Stimulated activated CD4-positive, alpha-beta T cell treated with anti-CD3 and anti-CD28 coated beads, Interleukin-4, amount 100 ng/mL, for 48 hours (primary cell): ENCODE measurements at regions not wholly inside any gene's neighbourhood (a gene's known extent, or its start where the extent isn't known, plus 50 kb on each side); places are given as distances from the start of the nearest gene placed in this dataset.
A peak's percentile ranks its signal among the peaks of the same experiment; 100 is the strongest.

Source experiments
- DNase-seq, 2 donors: peaks; one replicate each; pipeline ENCODE4 v3.0.0-alpha.2; 2020; ENCODE audit warnings: low read depth in 2 of 2

DNA sequence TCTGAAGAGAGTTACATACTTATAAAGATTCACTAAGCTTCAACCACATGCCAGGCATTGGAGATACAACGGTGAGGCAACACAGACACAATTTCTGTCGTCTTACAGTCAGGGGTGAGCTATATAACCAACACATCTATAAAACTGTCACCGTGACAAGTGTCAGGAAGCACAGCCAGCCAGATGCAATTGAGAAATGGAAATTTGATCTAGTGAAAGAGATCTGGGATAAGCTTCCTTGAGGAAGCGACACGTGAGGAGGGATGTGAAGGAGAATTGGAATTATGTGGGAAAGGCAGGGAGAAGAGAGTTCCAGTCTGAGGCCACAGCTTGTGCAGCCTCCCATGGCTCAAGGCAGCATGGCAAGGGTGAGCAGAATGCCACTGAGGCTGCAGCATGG, 50.9 kb upstream of the ZNF354B start:
- DNase-seq = no peak

DNA sequence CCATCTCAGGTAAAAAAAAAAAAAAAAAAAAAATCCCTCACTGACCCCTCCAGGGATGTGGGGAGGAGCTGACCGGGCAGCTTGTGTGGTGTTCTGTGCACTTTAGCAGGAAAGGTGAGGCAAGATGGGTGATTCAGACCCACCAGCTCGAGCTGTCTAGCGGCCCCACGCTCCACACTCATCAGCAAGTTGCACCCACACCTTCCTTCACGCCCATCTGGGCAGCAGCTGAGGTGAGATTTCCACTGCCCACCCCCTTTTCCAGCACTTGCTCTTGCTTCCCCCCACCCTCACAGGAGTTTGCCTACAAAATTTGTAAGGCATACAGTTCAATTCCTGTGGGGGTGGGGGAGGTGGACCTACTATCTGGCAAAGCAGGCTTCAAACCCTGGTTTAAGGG, 58.7 kb upstream of the ZNF354B start:
- no peak for DNase-seq

DNA sequence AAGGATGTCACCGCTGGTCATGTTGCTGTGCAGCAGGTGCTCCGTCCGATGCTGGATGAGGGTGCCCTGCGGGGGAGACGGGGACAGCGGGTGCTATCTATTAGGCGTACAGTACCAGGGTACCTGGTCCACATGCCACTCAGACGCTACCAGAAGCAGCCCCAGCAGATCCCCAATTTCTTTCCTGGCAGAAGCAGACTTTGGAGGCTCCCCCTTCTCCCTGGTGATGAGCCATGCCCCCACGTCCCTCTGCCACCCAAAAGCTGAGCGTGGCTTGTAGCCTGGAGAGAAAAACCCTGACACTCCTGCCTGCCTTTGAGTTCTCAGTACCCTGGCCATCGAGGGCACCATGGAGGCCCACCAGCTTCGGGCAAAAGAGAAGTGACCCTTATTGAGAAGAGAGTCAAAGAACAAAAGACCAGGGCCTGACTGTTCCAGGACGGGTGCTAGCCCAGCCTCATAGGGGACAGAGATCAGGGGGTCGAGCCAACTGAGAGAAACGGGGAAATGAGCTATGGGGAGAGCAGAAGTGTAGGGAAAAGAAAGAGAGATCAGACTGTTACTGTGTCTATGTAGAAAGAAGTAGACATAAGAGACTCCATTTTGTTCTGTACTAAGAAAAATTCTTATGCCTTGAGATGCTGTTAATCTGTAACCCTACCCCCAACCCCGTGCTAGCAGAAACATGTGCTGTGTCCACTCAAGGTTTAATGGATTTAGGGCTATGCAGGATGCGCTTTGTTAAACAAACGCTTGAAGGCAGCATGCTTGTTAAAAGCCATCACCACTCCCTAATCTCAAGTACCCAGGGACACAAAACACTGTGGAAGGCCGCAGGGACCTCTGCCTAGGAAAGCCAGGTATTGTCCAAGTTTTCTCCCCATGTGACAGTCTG, 62.0 kb upstream of the ZNF354B start:
- no peak for DNase-seq

DNA sequence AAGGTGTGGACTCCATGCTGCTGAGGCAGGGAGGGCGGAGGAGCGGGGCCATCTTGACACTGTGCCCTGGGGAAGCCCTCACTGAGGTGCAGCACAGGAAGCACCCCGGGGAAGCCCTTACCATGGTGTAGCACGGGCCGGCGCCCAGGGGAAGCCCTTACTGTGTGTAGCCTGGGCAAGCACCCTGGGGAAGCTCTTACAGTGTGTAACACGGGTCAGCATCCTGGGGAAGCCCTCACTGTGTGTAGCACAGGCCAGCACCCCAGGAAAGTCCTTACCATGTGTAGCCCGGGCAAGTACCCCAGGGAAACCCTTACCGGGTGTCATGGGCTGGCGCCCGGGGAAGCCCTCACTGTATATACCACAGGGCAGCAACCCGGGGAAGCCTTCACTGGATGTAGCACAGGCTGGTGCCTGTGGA, 62.6 kb upstream of the ZNF354B start:
- DNase-seq = no peak

DNA sequence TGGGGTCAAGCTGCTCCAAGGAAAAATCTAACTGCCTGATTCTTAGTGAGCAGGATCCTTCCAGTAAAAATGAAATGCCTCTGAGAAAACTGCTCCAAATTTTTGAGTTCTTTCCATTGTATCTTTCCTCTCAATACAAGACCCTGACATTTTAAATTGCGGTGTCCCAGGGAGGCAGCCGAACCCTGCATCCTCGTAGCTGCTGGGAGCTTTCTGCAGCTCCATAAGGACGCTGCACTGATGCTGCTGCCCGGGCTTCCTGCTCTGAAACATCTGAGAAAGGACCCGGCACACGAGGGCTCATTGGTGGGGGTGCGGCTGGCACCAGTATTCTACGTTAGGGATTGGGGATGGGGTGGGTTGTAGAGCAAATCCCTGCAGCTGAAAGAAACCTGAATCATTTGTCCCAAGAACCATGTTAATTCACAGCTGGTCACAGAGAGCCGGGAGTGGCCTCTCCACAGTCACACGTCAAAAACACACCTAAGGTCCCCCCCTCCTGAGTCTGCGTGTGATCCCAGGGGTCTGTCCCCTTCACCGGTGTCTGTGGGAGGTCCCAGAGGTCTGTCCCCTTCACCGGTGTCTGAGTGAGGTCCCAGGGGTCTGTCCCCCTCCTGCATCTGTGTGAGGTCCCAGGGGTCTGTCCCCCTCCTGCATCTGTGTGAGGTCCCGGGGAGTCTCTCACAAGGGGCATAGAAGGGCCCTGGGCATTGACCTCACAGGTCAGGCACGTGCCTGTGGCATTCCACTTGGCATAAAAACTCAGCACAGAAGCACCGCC, 63.4 kb upstream of the ZNF354B start:
- DNase-seq = no peak

DNA sequence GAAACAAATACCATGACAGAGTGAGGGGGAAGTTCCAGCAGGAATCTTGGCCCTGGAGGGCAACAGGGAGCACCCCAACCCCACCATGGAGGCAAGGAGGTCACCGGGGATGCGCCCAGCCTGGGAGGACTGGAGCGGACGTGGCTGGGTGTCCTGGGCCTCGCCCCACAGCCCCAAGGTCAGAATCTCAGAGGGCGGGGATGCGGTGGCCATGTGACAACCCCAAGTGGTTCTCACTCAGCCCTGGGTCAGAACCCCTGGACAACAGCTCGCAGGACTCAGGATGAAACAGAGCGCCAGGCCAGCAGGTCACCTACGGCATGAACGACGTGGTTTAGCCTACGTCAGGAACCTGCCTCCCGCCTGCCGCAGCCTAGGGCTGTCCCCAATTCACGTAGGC, 64.0 kb upstream of the ZNF354A start:
- no peak for DNase-seq

DNA sequence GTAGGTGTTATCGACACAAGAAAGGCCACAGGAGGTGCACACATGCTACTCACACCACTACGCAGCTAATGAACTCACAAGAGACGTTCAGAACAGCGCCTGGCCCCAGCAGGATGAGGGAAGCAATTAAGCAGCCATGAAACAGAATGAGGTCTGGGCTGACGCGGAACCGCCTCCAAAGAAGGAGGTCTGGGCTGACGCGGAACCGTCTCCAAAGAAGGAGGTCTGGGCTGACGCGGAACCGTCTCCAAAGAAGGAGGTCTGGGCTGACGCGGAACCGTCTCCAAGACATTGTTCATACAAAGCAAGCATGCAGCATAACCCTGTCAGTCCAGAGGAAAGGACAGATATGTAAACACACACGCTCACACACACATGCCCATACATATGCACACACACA, 63.2 kb upstream of the ZNF354A start:
- no peak for DNase-seq

DNA sequence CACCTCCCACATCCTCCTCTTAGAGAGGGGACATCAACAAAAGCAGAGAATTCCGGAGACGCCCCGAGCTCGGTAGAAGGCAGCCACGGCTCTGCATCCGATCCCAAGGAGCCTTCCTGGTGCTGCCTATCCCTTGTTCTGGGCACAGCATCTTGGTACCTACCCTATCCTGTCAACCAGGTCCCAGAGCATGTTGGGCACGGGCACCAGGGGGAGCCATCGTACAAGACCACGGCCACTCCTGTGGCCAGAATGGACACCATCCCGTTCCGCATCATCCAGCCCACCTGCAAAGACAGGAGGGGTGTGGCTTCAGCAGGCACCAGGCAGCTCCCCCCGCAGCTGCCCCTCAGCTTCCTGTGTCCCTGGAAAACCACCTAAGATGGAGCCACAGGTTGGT, 62.7 kb upstream of the ZNF354A start:
- peak; percentile 10 to 15 for DNase-seq

DNA sequence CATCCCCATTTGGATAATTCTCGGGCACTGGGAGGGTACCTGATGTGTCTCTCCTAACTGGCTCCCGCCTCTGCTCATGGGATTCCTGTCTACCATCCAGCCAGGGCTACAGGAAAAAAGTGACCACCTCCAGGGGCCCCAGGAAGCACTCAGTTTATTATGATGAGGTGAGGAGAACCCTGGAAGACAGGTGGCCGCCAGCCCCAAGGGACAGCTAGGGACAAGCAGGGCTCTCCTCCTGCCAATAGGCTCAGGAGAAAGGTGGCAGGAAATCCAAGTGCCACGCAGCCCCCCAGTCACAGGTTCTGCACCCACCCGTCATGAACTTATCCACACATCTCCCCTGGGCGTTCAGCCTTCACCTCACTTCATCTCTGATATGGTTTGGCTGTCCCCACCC, 61.5 kb upstream of the ZNF354A start:
- DNase-seq = no peak

DNA sequence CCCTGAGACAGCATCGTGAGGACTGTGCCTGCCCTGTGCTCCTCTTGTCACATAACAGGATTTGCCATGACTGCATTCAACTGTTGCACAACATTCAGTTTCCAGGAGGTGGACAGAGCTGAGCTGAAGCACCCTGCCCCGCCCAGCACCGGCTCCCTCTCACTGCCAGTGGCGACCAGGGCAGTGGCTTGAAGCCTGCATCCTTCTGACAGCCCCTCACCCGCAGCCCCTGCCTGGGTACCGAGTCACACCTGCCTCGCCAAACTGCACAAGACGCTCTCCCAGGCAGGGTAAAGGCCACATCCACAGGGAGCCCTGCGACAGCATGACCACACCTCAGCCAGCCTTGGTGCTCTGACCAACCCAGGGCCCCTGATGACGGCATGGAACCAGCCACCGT, 59.9 kb upstream of the ZNF354A start:
- DNase-seq = no peak

DNA sequence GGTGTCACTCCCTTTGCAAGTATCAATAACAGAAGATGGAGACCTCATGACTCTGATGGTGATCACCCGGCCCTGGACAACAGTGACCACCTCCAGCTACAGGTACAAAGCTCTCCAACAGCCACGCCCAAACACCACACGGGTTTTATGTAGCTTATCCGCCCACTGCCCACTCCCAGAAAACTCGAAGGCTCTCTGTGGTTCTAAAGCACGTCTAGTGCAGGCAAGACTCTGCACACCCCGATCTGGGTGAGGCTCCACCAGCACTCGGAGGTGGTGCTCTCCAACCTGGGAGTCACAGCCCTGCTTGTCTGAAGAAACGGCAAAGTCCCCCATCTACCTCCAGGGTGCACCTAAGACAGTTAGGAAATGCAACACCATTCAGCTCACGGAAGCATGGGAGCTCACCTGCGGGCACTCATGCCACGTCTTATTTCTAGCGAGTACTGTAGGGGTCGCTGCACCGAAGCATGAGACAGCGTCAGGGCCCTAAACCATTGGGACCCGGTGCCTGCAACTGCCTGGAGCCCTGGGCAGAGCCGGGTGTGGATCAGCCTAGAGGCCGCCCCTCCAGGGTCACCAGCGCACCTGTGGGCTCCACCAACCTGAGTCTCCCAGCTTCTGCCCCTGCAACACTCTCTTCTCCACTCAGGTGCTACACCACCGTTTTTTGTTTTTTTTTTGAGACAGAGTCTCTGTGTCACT, 58.1 kb upstream of the ZNF354A start:
- DNase-seq = no peak

DNA sequence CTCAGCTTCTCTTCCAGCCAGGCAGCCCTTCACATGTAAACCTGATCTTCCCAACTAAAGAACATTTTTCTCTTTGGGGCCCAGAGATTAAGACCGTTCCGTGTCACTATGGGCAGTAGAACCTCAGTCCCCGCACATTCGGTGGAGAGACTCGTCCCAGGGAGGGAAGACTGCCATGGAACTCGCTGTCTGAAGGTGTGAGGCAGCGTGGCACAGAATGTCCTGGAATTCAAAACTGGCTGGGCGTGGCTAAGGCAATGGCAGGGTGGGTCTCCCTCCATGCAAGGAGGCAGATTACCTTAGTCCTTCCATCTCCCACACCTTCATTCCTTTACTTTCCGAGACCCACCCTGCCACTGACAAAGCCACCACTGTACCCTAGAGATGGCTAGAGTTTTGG, 57.4 kb upstream of the ZNF354A start:
- DNase-seq = no peak

DNA sequence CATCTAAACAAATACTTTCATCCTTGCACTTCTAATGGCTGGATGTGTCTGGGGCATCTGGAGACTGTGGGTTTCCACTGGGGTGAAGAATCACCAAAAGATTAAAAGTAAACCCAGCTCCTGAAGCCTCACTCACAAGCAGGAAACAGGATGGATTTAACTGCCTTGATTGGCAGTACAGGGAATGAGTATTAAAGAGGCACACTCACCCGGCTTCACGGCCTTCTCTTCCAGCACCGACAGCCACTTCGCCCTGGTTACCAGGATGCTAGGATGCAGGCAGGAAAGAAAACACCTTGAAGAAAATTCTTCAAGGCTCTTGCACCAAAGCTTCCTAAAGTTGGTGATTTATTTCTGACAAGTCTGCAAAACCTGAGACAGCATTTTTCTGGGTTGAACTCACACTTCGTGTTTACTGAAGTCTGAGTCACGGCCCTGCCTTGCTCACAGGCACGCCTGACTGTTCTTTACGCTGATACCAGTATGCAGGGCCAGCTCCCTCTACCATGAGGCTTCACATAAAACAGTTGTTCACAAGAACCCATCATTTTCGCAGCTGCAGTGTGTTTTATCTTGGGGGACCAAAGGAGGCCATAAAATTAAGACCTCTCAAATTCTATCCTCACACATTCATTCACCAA, 56.5 kb upstream of the ZNF354A start:
- no peak for DNase-seq

DNA sequence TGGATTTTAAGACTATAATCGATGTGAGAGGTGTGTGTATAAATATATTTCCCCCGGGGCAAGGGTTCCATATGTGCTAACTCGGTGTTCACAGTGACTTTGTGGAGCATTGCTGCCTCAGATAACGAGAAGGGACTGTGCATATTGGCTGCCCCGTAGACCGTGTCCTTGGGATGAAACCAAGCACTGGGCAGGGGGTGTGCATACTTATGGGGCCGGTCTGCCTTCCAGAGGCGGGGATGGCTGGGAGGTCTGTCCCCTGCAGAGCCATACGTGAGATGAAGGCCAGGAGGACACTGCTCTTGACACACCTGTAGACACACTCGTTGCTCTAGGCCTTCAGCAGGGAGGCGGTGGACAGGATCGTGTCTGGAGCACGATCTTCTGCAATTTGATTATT, 56.0 kb upstream of the ZNF354A start:
- no peak for DNase-seq

DNA sequence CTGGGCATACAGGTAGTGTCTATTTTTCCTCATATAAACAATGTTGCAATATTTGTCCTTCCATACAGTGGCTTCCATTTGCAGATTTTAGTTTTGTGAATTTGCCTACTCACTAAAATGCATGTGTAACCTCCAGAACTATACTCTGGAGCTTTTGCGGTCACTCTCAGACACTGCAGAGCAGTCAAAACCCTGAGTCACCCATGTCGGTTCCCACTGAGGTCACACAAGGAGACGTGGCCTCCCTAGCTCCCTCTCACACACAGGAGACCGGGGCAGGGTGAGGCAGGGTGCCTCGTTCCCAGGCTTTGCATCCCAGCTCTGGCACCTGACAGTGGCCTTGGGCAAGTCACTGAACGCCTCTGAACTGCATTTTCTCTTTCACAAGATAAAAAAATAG, 55.5 kb upstream of the ZNF354A start:
- DNase-seq = no peak

DNA sequence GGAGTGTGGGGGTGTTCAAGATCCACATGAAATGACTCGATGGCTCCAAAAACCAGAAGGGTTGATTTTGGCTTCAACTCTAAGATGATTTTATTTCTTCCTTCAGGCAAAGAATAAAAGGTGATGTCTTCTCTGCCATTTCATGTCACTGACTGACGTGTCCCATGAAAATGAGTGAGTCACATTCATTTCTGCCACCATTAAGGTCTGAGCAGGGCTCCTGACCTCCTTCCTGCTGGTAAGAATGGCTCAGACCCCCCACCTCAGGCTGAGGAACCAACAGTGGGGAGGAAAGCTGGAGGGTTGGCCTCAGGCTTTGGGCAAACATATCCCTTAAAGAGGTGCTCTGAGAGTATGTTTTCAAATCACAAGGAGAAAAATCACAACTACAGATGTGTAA, 53.9 kb upstream of the ZNF354A start:
- no peak for DNase-seq

DNA sequence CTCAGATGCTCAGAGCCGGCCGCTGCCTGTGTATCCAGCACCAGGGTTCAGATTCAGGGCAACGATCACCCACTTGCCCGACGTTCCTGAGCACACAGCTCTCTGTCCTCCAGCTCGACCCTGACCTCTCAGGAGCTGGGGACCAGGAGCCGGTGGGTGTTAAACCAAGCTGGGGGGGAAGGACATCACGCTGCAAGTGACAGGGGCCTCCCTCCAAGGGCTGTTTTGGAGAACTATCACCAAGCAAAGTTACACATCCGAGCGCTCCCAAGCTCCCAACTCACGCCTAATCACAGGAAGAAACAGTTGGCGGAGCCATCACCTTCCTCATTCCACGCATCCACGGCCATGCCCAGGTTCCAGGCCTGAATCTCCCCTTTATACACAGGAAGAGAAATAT, 51.5 kb upstream of the ZNF354A start:
- DNase-seq = no peak

DNA sequence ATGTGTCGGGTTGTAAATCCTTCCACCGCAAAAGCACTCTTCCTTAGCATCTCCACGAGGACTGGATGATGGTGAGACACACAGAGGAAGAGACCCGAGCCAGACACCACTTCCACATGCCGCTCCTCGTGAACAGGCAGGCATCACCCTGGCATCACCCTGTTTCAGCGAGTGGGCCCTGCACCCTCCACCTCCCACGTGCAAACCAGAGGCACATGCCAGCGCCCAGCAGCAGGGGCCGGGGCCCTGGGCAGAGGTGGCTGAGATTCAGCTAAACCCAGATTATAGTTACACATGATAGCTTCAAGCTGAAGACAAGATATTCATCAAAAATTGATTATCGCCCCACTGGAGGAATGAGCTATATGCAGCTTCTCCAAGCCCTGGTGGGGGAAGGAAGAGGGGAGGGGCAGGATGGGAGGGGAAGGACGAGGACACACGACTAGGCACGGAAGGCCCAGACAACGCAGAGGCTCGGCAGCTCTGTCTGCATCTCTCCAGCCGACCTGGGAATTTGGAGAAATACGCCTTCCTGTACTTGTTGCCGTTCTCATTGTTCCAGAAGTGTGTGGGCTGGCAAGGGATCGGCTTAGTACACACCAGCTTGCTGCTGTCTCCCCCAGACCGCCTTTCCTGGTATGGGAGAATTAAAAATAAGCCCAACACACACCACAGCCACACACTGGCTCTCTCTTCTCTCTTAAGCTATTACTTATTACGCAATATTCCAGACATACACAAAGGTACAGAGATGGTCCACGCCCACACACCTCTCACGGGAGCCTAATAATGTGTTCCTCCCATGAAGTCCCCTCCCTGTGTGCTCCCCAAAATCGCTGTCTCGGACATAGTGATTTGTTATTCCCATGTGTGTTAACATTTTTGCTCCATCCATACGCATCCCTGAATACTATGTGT, 50.4 kb upstream of the ZNF354A start:
- DNase-seq = no peak
